ENCODE measurements at regions not wholly inside any gene's neighbourhood (a gene's known extent, or its start where the extent isn't known, plus 50 kb on each side); places are given as distances from the start of the nearest gene placed in this dataset.

GRCh38 chr9:1320051-1320557, 269.9 kb downstream of the DMRT2 start:
- no peak for FAIRE-seq
- dilution Hi-C loops (cut with MboI; ENCODE audit: extremely low pct_ligation_motif_present, low sequenced_read_pairs) = no loop called here

More at GRCh38 chr9:1320051-1320557, 269.9 kb downstream of the DMRT2 start:
- TF ChIP-seq FOS (IDR thresholded peaks at IDR 0.05; ENCODE audit: borderline replicate concordance, insufficient read depth, low read length) (no peak), POLR2AphosphoS5 (IDR thresholded peaks at IDR 0.05; ENCODE audit: insufficient read depth, low read depth, low read length) (no peak), POLR2A (IDR thresholded peaks at IDR 0.05; ENCODE audit: low read depth, low read length) (no peak), GATA2 (IDR thresholded peaks at IDR 0.05; ENCODE audit: insufficient read depth, insufficient read length, low read depth, low read length) (no peak), JUN (IDR thresholded peaks at IDR 0.05; ENCODE audit: borderline replicate concordance, insufficient read depth, insufficient read length, low read depth) (no peak), CTCF (IDR thresholded peaks at IDR 0.05; ENCODE audit: extremely low read depth in 1 of 2, insufficient read depth in 1 of 2, low read depth in 1 of 2, low read length in 2 of 2) (no peak), MYC (IDR thresholded peaks at IDR 0.05; ENCODE audit: low read depth, low read length) (no peak)
- Histone ChIP-seq H3K9me1 (replicated peaks; ENCODE audit: control insufficient read depth, extremely low read depth, insufficient read depth, low read length) (no peaks in the 10 kb centered on the region), H3K27ac (ENCODE audit: insufficient read depth, low read depth, low read length) (no peak overlapping the region), H3K4me1 (ENCODE audit: control insufficient read depth, extremely low read depth, insufficient read depth, low read length) (no peaks in the 10 kb centered on the region), H3K4me3 (replicated peaks in 1 of 3; ENCODE audit: insufficient read depth in 1 of 3, low read depth in 1 of 3, low read length in 3 of 3) (no peak overlapping the region), H3K4me2 (ENCODE audit: insufficient read depth, low read length) (no peak overlapping the region), H3K36me3 (ENCODE audit: control insufficient read depth in 2 of 2, extremely low read depth in 1 of 2, insufficient read depth in 2 of 2, low read length in 2 of 2) (no peaks in the 10 kb centered on the region), H2AFZ (ENCODE audit: low read depth, low read length) (no peak overlapping the region), H3K79me2 (ENCODE audit: control insufficient read depth, insufficient read depth, low read length) (no peaks in the 10 kb centered on the region), H3K27me3 (ENCODE audit: control insufficient read depth in 2 of 2, insufficient read depth in 2 of 2, low read length in 2 of 2) (no peaks in the 10 kb centered on the region), H4K20me1 (replicated peaks; ENCODE audit: control insufficient read depth, extremely low read depth, insufficient read depth, low read length) (no peaks in the 10 kb centered on the region), H3K9ac (replicated peaks; ENCODE audit: extremely low read depth, insufficient read depth, low read length) (no peak overlapping the region), H3K9me3 (replicated peaks; ENCODE audit: control insufficient read depth, insufficient read depth, low read length) (no peaks in the 10 kb centered on the region)
- intact Hi-C loops (cut with micrococcal nuclease) = no loop called here
- ChIA-PET POLR2A (no interaction called here), CTCF (no interaction called here)
- no peak for DNase-seq (ENCODE audit: low read depth, low spot score)
- BruUV-seq (replicated peaks) = no TSS peak

Measured in endothelial cell of umbilical vein (primary cell).